Thyroid gland (tissue), 4 donors: ENCODE measurements at regions not wholly inside any gene's neighbourhood (a gene's known extent, or its start where the extent isn't known, plus 50 kb on each side); places are given as distances from the start of the nearest gene placed in this dataset.

Experiments
- POLR2A ChIP-seq, 2 donors: fragments of 450-650 bp; IDR thresholded peaks; one replicate each; pipeline ENCODE4 v1.6.1; 2017; ENCODE audit warnings: antibody characterized with exemption in 2 of 2, mild to moderate bottlenecking in 2 of 2, moderate library complexity in 1 of 2
- TF ChIP-seq, protein P1 (sequence below), 6 experiments: fragments of 200-600 bp in 3 of 6; fragments of 450-650 bp in 3 of 6; sonication (generic) in 3 of 6; IDR thresholded peaks; one replicate each; pipeline ENCODE4 v1.5.1; 2016 to 2019; ENCODE audit warnings: antibody characterized with exemption in 6 of 6, mild to moderate bottlenecking in 2 of 6, inconsistent platforms in 1 of 6, moderate library complexity in 1 of 6

DNA sequence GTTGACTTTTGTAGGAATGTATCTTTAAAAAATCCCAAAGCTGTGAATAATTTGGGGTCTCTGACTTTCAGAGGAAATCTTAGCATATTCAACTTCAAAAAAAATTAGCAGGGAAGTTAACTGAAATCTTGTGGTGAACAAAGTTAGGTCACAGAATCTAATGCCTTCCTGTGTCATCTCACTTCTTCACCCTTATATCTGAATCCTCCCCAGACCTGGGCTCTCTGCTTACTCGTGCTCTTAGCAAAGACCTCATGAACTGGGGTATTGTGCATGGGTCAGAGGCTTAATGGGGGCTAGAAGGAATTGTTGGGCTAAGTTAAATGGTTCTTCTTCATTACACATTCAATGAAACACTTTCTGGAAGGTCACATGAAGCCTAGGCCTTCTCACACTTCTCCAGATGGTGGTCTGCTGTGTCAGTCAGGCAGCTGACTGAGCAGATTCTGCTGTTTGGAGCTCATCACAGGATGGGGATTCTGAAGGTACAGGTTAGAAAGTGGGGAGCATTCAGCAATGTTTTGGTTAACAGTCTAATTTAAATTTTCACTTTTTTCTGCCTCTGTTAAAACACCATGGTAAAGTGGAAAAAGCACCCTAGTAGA lies 131.3 kb downstream of the SUCLG1 start:
- TF ChIP-seq, protein P1, sequence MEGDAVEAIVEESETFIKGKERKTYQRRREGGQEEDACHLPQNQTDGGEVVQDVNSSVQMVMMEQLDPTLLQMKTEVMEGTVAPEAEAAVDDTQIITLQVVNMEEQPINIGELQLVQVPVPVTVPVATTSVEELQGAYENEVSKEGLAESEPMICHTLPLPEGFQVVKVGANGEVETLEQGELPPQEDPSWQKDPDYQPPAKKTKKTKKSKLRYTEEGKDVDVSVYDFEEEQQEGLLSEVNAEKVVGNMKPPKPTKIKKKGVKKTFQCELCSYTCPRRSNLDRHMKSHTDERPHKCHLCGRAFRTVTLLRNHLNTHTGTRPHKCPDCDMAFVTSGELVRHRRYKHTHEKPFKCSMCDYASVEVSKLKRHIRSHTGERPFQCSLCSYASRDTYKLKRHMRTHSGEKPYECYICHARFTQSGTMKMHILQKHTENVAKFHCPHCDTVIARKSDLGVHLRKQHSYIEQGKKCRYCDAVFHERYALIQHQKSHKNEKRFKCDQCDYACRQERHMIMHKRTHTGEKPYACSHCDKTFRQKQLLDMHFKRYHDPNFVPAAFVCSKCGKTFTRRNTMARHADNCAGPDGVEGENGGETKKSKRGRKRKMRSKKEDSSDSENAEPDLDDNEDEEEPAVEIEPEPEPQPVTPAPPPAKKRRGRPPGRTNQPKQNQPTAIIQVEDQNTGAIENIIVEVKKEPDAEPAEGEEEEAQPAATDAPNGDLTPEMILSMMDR (IDR thresholded peaks at IDR 0.05), result no peak
- TF ChIP-seq POLR2A (IDR thresholded peaks at IDR 0.05), result no peak
